C4-2B (cell line): ENCODE measurements at regions not wholly inside any gene's neighbourhood (a gene's known extent, or its start where the extent isn't known, plus 50 kb on each side); places are given as distances from the start of the nearest gene placed in this dataset.

Experiments
- CTCF ChIP-seq: fragments of 450-650 bp; conservative IDR thresholded peaks from 2 replicates; pipeline ENCODE4 v1.5.1; 2017; ENCODE audit warnings: mild to moderate bottlenecking
- ZFX ChIP-seq: fragments of 450-650 bp; IDR thresholded peaks from 2 replicates; pipeline ENCODE4 v1.6.1; 2017

GRCh38 chr2:217038001-217038400, 178.1 kb upstream of the TNP1 start:
- TF ChIP-seq CTCF (no peak), ZFX (no peak)
